B cell (primary cell): ENCODE measurements at regions not wholly inside any gene's neighbourhood (a gene's known extent, or its start where the extent isn't known, plus 50 kb on each side); places are given as distances from the start of the nearest gene placed in this dataset.

Experiments used
- ATAC-seq: fragments of 200-7000 bp; cut with Tn5 transposase; one replicate; pipeline ENCODE4 v1.10.0; 2021; ENCODE audit warnings: low read depth, mild to moderate bottlenecking, moderate number of reproducible peaks, moderate library complexity
- CTCF ChIA-PET: fragments of 350-600 bp; sonication (Branson Sonifier 250); formaldehyde crosslinking; loops from one replicate; lab custom pipeline; 2021; ENCODE audit warnings: antibody characterized with exemption, inconsistent platforms; lab: Charles Lee
- POLR2A ChIA-PET: fragments of 350-600 bp; sonication (Branson Sonifier 250); formaldehyde crosslinking; loops from one replicate; lab custom pipeline; 2021; ENCODE audit warnings: antibody characterized with exemption; lab: Charles Lee
- DNase-seq: peaks from one replicate; pipeline ENCODE4 v3.0.0; 2013
- H2AFZ ChIP-seq: 2 replicates; pipeline ENCODE4 v1.6.1; 2012; ENCODE audit warnings: mild to moderate bottlenecking, low read depth, low read length; ENCODE audit not compliant: insufficient read depth, poor library complexity, severe bottlenecking
- H3K27ac ChIP-seq, 2 donors: 1 replicate in 1 of 2; 2 replicates in 1 of 2; pipeline ENCODE4 v1.5.1; 2012 to 2013; ENCODE audit warnings: low read length in 2 of 2, mild to moderate bottlenecking in 2 of 2, moderate library complexity in 1 of 2
- H3K27me3 ChIP-seq, 4 experiments: fragments of 200-600 bp in 1 of 4; sonication (generic) in 1 of 4; replicated peaks in 1 of 4; 1 replicate in 2 of 4; 2 replicates in 2 of 4; pipeline versions ENCODE4 v1.6.1 to v1.7.0; 2013 to 2016; ENCODE audit warnings: low read length in 3 of 4, mild to moderate bottlenecking in 2 of 4, mixed read lengths in 1 of 4, moderate library complexity in 1 of 4; ENCODE audit not compliant: insufficient read depth in 4 of 4, control insufficient read depth in 3 of 4; ENCODE audit errors: control extremely low read depth in 1 of 4
- H3K36me3 ChIP-seq, 2 experiments: replicated peaks in 1 of 2; 1 replicate in 1 of 2; 2 replicates in 1 of 2; pipeline versions ENCODE4 v1.6.1 to v1.7.1; 2013; ENCODE audit warnings: low read length in 1 of 2; ENCODE audit not compliant: insufficient read depth in 2 of 2, control insufficient read depth in 1 of 2; ENCODE audit errors: control extremely low read depth in 1 of 2, extremely low read depth in 1 of 2
- H3K4me1 ChIP-seq, 2 donors: fragments of 200-600 bp in 1 of 2; sonication (generic) in 1 of 2; 1 replicate in 1 of 2; 2 replicates in 1 of 2; pipeline versions ENCODE4 v1.5.1 to v1.6.1; 2013 to 2017; ENCODE audit warnings: low read length in 2 of 2; ENCODE audit not compliant: control insufficient read depth in 2 of 2, insufficient read depth in 2 of 2
- H3K4me2 ChIP-seq: replicated peaks from 2 replicates; pipeline ENCODE3; 2012; ENCODE audit warnings: mild to moderate bottlenecking, low read depth, low read length; ENCODE audit not compliant: poor library complexity, severe bottlenecking
- H3K4me3 ChIP-seq, 5 experiments: fragments of 200-600 bp in 1 of 5; sonication (generic) in 1 of 5; 1 replicate in 3 of 5; 2 replicates in 2 of 5; pipeline versions ENCODE4 v1.5.1 to v1.7.0; 2011 to 2016; ENCODE audit warnings: low read length in 4 of 5, mild to moderate bottlenecking in 4 of 5, low read depth in 2 of 5, control low read depth in 1 of 5, moderate library complexity in 1 of 5; ENCODE audit not compliant: insufficient read depth in 1 of 5; ENCODE audit errors: control extremely low read depth in 1 of 5, extremely low read depth in 1 of 5
- H3K79me2 ChIP-seq: fragments of 200-600 bp; sonication (generic); one replicate; pipeline ENCODE4 v1.6.0; 2016; ENCODE audit warnings: low read length; ENCODE audit not compliant: control insufficient read depth, insufficient read depth
- H3K9ac ChIP-seq: fragments of 200-600 bp; sonication (generic); 2 replicates; pipeline ENCODE4 v1.6.1; 2017; ENCODE audit warnings: mild to moderate bottlenecking, low read length, moderate library complexity
- H3K9me3 ChIP-seq, 3 donors: one replicate each; pipeline versions ENCODE4 v1.6.1 to v1.7.1; 2013; ENCODE audit warnings: low read length in 2 of 3; ENCODE audit not compliant: control insufficient read depth in 2 of 3, insufficient read depth in 1 of 3; ENCODE audit errors: control extremely low read depth in 1 of 3
- H4K20me1 ChIP-seq: 2 replicates; pipeline ENCODE4 v1.6.0; 2012; ENCODE audit warnings: mild to moderate bottlenecking, low read length; ENCODE audit not compliant: insufficient read depth, control insufficient read depth, poor library complexity, severe bottlenecking
- H3K27ac Mint-ChIP-seq: one replicate; pipeline ENCODE4 v1.8.0; 2021; ENCODE audit warnings: mixed read lengths
- H3K27me3 Mint-ChIP-seq: one replicate; pipeline ENCODE4 v1.8.0; 2021; ENCODE audit warnings: mixed read lengths
- H3K4me1 Mint-ChIP-seq: one replicate; pipeline ENCODE4 v1.8.0; 2021; ENCODE audit warnings: mixed read lengths
- H3K4me3 Mint-ChIP-seq: one replicate; pipeline ENCODE4 v1.8.0; 2021; ENCODE audit warnings: mixed read lengths
- H3K9me3 Mint-ChIP-seq: one replicate; pipeline ENCODE4 v1.8.0; 2022; ENCODE audit warnings: mixed read lengths; ENCODE audit not compliant: insufficient read depth
- CTCF ChIP-seq: fragments of 200-600 bp; IDR thresholded peaks from one replicate; pipeline ENCODE4 v1.8.0; 2022; ENCODE audit warnings: antibody characterized with exemption, mild to moderate bottlenecking
- EZH2 ChIP-seq: IDR thresholded peaks from 2 replicates; pipeline ENCODE4 v1.6.1; 2012; ENCODE audit warnings: borderline replicate concordance, low read depth, mild to moderate bottlenecking, moderate library complexity, low read length; ENCODE audit not compliant: insufficient read depth, poor library complexity, severe bottlenecking
- WGBS: methylation state at CpG from one replicate; pipeline ENCODE4 v1.1.5; 2013; ENCODE audit warnings: missing lambda C conversion rate; ENCODE audit not compliant: insufficient coverage; 5-methylcytosine and 5-hydroxymethylcytosine counted together
- intact Hi-C: fragments of 100-400 bp; cut with micrococcal nuclease; formaldehyde crosslinking; loops from one replicate; pipeline ENCODE4 v1.10.0; 2022

- Histone ChIP-seq H3K4me1 (no peaks in the 10 kb centered on the region), H3K4me3 (no peak overlapping the region), H3K36me3 (no peaks in the 10 kb centered on the region), H3K9me3 (no peaks in the 10 kb centered on the region), H3K79me2 (no peaks in the 10 kb centered on the region), H3K27ac (no peak overlapping the region), H3K4me2 (no peak overlapping the region), H3K9ac (no peak overlapping the region), H4K20me1 (no peaks in the 10 kb centered on the region), H3K27me3 (no peaks in the 10 kb centered on the region), H2AFZ (no peak overlapping the region)
- DNase-seq (no peak), ATAC-seq (no peak)
- ChIA-PET CTCF (no interaction called here), POLR2A (no interaction called here)
- no peak for TF ChIP-seq CTCF
- TF ChIP-seq EZH2, result no peak
- no peaks in the 10 kb centered on the region for H3K27me3 Mint-ChIP-seq
- no peaks in the 10 kb centered on the region for H3K4me1 Mint-ChIP-seq
- H3K4me3 Mint-ChIP-seq, result no peak overlapping the region
- H3K9me3 Mint-ChIP-seq, result no peaks in the 10 kb centered on the region
- intact Hi-C loops, result no loop called here
- WGBS, result no CpG with 5 or more reads among the region's 1 CpG
- H3K27ac Mint-ChIP-seq, result no peak overlapping the region
These were observed 264.4 kb upstream of the PROK2 start for GRCh38 chr3:72049300-72049699.

GRCh38 chr3:72048873-72049272 lies 263.9 kb upstream of the PROK2 start:
- Mint-ChIP-seq H3K27ac (no peak overlapping the region), H3K9me3 (no peaks in the 10 kb centered on the region), H3K4me3 (no peak overlapping the region), H3K4me1 (no peaks in the 10 kb centered on the region), H3K27me3 (no peaks in the 10 kb centered on the region)
- TF ChIP-seq CTCF (no peak), EZH2 (no peak)
- no peak overlapping the region for H2AFZ ChIP-seq
- H3K36me3 ChIP-seq, result no peaks in the 10 kb centered on the region
- H3K9me3 ChIP-seq, result no peaks in the 10 kb centered on the region
- POLR2A ChIA-PET, result no interaction called here
- CTCF ChIA-PET, result no interaction called here
- H3K4me1 ChIP-seq, result no peaks in the 10 kb centered on the region
- intact Hi-C loops, result no loop called here
- no peak overlapping the region for H3K9ac ChIP-seq
- no peaks in the 10 kb centered on the region for H3K27me3 ChIP-seq
- ATAC-seq (no peak), DNase-seq (no peak)
- H3K27ac ChIP-seq, result no peak overlapping the region
- 86% methylated on average over 3 of the region's 5 CpGs for WGBS
- no peak overlapping the region for H3K4me2 ChIP-seq
- H3K79me2 ChIP-seq, result no peaks in the 10 kb centered on the region
- no peaks in the 10 kb centered on the region for H4K20me1 ChIP-seq
- no peak overlapping the region for H3K4me3 ChIP-seq
